AG10803 (cell line): ENCODE measurements at regions not wholly inside any gene's neighbourhood (a gene's known extent, or its start where the extent isn't known, plus 50 kb on each side); places are given as distances from the start of the nearest gene placed in this dataset.
A peak's percentile ranks its signal among the peaks of the same experiment; 100 is the strongest.

Source experiments
- DNase-seq: peaks from one replicate; pipeline ENCODE4 v3.0.0; 2010; ENCODE audit warnings: low read depth
- H3K4me3 ChIP-seq: 2 replicates; pipeline ENCODE4 v1.5.1; 2011; ENCODE audit warnings: mild to moderate bottlenecking, low read length, control low read depth
- TF ChIP-seq, protein P1 (sequence below): conservative IDR thresholded peaks from 2 replicates; pipeline ENCODE4 v1.5.1; 2011; ENCODE audit warnings: mild to moderate bottlenecking, low read length, control low read depth, inconsistent platforms

DNA sequence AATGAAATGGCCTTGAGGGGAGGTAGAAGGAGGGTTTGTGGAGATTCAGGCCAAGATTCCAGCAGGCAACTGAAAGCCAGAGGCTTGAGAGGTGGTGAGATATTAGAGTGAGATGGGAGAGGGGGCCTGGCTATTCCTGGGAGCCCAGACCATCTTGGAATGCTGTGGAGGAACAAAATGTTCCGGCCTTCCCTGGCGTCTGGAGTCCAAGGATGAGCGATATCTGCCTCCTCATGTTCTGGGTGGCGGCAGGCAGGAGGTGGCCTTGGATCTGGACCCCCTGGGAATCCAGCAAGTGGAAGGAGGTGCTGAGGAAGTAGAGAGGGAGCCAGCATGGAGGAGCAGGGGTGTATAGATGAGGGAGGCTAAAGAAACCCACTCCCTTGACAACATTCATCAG lies 335.9 kb downstream of the CYP26B1 start:
- no peak for DNase-seq
- TF ChIP-seq, protein P1, sequence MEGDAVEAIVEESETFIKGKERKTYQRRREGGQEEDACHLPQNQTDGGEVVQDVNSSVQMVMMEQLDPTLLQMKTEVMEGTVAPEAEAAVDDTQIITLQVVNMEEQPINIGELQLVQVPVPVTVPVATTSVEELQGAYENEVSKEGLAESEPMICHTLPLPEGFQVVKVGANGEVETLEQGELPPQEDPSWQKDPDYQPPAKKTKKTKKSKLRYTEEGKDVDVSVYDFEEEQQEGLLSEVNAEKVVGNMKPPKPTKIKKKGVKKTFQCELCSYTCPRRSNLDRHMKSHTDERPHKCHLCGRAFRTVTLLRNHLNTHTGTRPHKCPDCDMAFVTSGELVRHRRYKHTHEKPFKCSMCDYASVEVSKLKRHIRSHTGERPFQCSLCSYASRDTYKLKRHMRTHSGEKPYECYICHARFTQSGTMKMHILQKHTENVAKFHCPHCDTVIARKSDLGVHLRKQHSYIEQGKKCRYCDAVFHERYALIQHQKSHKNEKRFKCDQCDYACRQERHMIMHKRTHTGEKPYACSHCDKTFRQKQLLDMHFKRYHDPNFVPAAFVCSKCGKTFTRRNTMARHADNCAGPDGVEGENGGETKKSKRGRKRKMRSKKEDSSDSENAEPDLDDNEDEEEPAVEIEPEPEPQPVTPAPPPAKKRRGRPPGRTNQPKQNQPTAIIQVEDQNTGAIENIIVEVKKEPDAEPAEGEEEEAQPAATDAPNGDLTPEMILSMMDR, result no peak
- H3K4me3 ChIP-seq, result no peak overlapping the region

DNA sequence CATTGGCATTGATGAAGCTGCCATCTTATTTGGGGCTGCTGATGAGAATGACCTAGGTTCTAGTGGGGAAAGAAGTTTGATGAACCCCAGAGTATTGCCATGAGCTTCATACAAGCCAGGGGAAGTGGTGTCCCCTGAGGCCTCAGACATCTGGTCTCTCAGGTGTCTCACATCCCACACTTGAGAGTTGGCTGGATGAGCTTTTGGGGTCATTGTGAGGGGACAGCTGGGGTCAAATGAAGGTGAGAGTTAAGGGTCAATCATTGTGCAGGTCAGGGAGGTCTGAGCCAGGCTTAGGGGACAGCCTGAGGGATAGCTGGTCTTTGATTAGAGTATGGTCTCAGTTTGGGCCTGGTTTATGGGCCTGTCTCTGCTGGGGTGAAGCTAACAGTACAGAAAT lies 336.5 kb downstream of the CYP26B1 start:
- TF ChIP-seq, protein P1, result no peak
- no peak for DNase-seq
- H3K4me3 ChIP-seq, result no peak overlapping the region

DNA sequence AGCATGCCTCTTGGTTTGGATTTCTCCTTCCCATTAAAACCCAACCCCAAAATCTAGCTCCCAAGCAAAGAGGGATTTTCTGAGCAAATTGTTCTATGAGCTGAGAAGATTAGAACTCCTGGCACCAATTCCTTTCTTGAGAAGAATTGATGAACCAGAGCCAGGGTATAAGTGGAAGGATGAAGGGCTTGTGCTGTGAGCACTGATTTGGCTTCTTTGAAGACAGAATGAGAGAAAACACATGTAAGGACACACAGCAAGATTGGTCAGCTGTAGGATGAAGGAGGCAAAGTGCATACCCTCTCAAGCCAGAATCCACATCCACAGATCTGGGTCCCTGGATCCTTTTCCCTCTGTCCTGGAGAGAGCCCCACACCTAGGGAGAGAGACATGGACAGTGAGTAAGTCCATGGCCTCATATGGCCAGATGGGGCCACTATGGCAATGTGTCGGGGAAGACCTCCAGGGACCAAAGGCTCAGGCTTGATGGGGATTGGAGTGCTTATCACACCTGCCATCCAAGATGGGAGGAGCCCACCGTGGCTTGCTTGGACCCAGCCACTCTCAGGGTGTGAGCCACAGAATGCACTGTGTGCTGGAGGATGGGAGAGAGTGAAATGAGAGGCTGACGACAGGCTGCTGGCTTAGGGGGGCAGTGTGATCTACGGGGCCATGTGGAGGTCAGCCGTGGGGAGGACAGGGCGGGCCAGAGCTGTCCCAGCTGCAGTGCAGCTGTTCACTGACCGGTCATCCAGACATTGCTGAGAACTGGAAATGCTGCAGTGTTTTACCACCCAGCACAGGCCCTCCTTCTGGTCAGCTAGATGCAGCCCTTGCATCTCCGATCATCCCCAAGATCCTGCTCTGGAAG lies 339.8 kb downstream of the CYP26B1 start:
- DNase-seq, result peak; percentile 64
- TF ChIP-seq, protein P1, result no peak
- no peak overlapping the region for H3K4me3 ChIP-seq

DNA sequence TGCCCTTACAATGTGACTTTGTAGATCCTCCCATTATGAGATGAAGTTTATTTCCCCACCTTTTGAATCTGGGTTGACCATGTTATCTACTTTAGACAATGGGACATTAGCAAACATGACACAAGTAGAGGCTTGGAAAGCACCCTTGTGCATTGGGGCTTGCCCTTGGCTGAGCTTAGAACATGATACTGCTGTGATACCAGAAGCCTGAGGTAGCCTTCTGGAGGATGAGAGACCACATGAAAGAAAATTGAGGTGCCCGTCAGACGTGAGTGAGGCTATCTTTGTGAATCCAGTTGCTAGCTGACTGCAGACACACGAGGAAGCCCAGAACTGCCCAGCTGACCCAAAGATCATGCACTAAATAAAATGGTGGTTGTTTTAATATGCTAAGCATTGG lies 341.2 kb downstream of the CYP26B1 start:
- TF ChIP-seq, protein P1, result no peak
- no peak overlapping the region for H3K4me3 ChIP-seq
- no peak for DNase-seq

DNA sequence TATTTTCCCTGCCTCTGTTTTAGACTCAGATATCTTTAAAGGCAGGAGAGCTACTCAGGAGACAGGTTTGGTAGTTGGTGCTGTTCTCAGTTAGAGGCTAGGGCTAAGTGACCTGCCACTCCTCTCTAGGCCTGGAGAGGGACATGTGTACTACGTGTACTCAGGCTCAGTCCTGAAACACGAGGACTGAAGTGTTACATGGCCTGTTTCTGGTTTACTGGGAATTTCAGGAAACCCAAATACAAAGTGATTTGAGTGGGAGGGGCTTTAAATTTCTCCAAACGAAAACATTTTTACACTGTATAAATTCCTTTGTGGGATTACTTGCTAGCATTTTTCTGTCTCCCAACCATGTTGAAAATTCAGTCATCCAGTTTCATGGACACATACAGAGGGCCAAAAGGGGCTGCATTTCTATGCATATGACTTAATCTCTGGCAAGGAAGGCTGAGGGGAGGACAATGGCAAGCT lies 343.3 kb downstream of the CYP26B1 start:
- peak; percentile 79 for DNase-seq
- TF ChIP-seq, protein P1, result peak; percentile 62
- H3K4me3 ChIP-seq, result no peak overlapping the region

DNA sequence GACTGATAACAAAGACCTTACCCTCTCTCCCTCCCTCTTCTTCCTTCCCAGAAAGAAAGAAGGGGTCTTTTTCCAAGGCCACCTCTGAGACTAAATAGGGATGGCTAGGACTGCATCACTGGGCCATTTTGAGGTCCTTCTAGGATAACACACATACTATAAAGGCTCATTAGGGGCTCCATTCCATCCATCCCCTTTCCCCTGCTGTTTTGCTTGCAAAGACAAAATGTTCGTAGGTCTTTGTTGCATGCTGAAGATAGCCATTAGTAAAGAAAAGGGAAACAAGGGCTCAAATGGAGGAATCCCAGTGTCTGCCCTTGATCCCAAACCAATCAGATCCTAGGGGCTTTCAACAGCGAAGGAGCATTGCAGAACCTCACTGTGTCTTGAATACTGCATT lies 344.3 kb downstream of the CYP26B1 start:
- TF ChIP-seq, protein P1, result no peak
- no peak for DNase-seq
- H3K4me3 ChIP-seq, result no peak overlapping the region

DNA sequence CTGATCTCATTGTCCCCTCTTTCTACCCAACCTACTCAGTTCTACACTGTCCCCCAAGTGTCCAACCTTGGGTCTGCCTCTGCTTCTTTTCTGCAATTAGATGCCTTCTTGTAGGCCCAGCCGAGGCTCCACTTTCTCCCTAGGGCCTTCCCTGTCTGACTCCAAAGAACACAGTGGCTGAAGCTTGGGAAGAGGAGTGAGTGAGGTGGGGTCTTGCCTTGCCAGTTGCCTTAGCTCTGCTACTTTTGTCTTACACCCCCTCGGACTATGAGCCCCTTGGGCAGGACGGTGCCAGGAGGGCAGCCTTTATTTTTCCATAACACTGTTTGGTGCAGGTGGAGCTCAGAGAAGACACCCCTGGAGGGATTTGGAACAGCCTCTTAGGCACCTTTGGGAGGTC lies 345.1 kb downstream of the CYP26B1 start:
- TF ChIP-seq, protein P1, result no peak
- no peak overlapping the region for H3K4me3 ChIP-seq
- no peak for DNase-seq
